ENCODE measurements at regions not wholly inside any gene's neighbourhood (a gene's known extent, or its start where the extent isn't known, plus 50 kb on each side); places are given as distances from the start of the nearest gene placed in this dataset.
"Not testable (repeated sequence)": the region's sequence is repeated elsewhere in the genome, so short reads cannot be mapped to it uniquely, and the experiment has no call there.

DNA sequence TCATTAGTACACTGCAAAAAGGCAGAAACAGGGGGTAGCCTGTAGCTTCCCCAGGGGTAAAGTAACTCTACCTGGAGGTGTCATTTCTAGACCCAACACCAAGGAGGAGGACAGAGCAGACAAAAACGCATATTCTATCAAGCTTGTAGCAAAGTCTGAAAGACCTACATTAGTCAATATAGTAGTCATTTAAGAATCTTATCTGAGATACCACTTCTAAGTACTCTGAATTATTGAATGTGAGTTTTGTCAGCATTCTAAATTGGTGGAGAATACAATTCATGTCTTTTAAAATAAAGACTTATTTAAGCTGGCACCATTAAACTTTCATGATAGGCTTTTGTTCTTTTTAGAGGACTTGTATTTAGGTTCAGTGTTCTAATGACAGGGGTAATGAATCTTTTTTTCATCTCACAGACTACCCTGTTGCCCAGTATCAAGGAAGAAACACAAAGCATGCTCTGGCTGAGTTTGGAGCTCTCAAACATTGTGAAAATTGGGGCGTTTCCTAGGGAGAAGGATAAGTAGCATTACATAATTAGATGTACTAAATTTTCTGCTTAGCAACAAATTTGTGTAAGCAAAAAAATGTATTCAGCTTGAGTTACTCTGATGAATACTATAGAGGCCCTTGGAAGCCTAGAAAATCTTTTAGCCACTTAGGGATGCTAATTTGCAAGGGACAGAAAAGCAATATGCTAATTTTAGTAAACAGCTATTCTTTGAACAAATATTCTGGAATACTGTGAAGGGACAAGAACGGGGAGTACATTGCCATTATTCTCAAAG is 255.4 kb upstream of the HSF2 start:
- no peak for DNase-seq

GRCh38 chr6:122145246-122145645 is 254.2 kb upstream of the HSF2 start:
- no peak for DNase-seq

GRCh38 chr6:122145741-122146240 is 253.7 kb upstream of the HSF2 start:
- DNase-seq, result no peak

DNA sequence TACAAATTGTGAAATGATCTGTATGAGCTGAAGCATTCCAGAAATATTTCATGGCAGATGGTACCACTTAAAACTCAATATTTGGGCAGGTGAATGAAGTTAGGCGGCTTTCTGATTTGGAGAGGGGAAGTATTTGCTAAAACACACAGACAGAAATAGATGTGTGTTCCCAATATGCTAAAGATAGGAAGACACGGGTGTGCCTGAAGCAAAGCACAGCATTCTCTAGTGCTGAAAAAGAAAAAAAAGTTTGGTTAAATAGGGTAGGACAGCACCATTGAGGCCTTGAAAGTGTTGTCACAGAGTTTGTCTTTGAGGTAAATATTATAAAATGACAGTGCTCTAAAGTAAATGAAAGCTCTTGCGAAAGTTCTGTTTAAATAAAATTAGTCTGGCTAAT is 252.2 kb upstream of the HSF2 start:
- no peak for DNase-seq

DNA sequence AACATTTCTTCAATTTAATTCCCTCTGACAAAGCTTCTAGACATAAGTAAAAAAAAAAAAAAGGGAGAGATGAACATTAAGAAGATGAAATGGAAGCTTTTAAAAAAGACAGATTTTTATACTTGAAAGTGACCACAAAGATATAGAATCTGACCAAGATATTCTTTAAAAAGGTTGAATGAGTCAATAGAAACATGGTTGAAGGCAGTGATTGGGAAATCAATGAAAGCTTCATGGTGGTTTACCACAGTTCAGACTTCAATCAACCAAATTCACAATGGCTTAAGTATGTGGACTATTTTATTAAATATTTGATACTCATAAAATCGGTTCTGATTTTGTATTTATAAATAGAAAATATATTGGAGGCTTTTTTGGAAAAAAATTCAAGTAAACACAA is 248.4 kb upstream of the HSF2 start:
- no peak for DNase-seq

- no peak for DNase-seq
These were observed 247.7 kb upstream of the HSF2 start for GRCh38 chr6:122151763-122152162.

GRCh38 chr6:122153557-122153956 is 245.9 kb upstream of the HSF2 start:
- DNase-seq, result no peak

GRCh38 chr6:122154155-122154554 is 245.3 kb upstream of the HSF2 start:
- no peak for DNase-seq

DNA sequence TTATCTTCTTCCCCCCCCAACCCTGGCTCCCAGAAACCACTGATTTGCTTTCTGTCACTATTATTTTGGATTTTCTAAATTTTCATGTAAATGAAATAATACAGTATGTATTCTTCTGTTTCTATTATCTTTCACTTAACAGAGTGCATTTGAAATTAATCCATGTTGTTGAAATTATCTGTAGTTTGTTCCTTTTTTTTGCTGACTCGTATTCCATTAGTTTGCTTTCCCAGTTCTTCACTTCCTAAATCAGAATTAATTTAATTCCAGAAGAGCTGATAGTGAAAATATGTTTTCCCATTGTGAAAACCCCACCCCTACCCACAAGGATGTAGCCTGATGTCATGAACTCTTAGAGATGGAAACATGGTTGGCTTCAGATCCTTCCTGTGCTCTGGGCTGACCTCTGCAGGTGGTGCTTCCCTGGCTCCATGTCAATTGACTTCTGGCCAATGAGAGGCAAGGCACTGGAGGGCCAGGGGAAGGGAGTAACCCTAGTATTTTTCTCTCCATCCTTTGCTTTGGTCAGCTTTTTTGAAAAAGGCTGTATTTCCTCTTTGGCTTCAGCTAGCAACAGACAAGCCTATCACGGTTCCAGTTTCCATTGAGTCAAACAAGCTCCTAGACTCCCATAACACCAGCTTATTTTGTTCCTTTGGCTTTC is 244.4 kb upstream of the HSF2 start:
- DNase-seq, result no peak

DNA sequence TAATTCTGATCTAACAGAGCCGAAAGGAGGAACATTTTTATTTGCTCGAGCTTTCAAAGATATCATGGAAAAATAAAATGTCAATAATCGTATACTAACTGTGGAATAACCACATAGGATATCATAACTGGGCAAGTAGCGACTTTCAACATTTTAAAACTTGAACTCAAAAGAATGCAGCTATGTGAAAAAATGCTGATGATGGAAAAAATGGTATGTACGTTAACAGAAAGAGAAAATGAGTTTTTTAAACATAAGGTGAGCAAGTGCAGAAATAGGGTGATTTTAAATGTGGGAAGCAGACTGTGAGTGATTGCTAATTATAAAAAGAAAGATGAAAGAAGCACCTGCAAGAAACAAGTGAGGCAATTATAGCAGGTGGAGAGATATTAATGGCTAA is 238.3 kb upstream of the HSF2 start:
- DNase-seq, result no peak

DNA sequence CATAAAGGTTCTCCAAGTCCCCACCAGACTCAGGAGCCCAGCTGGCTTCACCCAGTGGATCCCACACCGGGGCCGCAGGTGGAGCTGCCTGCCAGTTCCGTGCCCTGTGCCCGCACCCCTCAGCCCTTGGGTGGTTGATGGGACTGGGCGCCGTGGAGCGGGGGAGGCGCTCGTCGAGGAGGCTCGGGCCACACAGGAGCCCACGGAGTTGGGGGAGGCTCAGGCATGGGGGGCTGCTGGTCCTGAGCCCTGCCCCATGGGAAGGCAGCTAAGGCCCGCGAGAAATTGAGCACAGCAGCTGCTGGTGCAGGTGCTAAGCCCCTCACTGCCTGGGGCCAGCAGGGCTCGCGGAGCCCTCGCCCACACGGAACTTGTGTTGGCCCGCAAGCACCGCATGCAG is 234.4 kb upstream of the HSF2 start:
- DNase-seq, result no peak

DNA sequence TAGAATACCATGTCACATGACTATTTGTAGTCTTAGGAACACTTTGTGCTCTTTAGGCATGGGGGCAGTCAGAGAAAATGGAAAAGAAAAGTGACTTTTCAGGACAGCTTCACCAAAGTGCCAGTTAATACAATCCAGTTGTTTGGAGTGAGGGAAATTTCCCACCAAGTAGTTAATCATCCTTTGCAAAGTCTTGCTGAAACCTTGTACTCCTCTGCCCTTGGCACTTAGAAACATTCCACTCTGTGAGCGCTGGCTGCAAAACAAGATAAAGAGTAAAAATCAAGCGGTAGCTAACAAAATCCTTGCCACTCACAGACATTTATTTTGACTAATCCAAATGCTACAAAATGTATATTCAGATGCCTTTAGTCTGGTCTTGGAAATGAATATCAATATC is 229.2 kb upstream of the HSF2 start:
- DNase-seq, result no peak

DNA sequence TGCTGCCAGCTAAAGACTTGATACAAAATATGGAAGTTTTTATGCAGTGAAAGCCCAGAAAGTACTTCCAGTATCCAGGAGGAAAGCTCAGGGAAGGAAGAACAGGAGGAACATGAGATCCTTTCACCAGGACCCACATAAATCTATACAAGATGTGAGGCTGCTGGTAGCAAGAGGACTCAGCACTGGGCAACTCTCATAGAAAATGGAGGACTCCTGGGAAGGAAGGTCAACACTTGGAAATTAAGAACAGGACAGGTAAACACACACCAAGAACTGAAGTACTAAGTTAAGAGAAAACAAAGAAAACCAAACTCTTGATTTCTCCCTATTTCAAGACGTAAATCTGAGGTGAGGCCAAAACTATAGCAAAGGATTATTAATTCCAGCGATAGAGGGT is 220.5 kb upstream of the HSF2 start:
- no peak for DNase-seq

DNA sequence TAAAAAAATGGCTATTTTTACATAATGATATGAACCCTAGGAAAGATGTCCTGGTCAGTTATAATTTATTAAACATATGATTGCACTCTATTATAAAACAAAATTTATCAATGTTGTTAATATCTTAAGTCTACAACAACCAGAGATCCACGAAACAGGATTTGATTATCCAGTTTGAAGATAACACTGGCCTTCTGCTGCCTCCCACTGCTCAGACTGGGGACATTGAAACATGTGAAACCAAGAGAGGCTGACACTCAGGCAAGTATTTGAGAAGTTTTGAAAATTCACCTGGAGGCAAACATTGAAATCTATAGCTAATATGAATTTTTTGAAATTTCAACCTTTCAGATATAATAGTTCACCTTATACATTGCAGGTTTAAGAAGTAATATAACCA is 219.3 kb upstream of the HSF2 start:
- DNase-seq, result no peak

GRCh38 chr6:122182061-122182460 is 217.4 kb upstream of the HSF2 start:
- DNase-seq, result no peak

GRCh38 chr6:122184401-122184827 is 215.0 kb upstream of the HSF2 start:
- no peak for DNase-seq

- DNase-seq, result not testable (repeated sequence)
These were observed 214.0 kb upstream of the HSF2 start for GRCh38 chr6:122185458-122185857.

GRCh38 chr6:122187186-122187585 is 212.3 kb upstream of the HSF2 start:
- no peak for DNase-seq

GRCh38 chr6:122198922-122199321 is 200.5 kb upstream of the HSF2 start:
- no peak for DNase-seq

- no peak for DNase-seq
These were observed 199.0 kb upstream of the HSF2 start for GRCh38 chr6:122200440-122200839.

GRCh38 chr6:122202576-122203137 is 196.8 kb upstream of the HSF2 start:
- DNase-seq, result no peak

GRCh38 chr6:122207061-122207460 is 192.4 kb upstream of the HSF2 start:
- DNase-seq, result no peak

DNA sequence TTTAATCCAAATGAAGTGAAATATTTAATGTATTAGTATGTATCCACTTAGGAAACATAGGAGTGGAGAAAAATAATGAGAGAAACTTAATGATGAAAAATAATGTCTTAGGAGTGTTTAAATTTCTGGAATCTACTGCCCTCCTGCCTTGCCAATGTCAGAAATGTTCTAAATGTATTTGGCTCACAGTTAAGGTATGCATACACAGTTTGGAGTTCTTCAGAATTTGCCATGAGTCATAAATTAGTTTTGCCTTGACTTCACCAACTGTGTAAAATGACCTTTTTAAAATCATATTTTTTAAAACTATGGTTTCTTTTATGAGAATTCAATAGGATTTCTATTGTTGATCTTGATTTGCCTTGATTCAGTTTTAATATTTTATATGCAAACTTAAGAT is 191.7 kb upstream of the HSF2 start:
- no peak for DNase-seq
